CD14-positive monocyte (primary cell): ENCODE measurements at regions not wholly inside any gene's neighbourhood (a gene's known extent, or its start where the extent isn't known, plus 50 kb on each side); places are given as distances from the start of the nearest gene placed in this dataset.

Source experiments
- DNase-seq, 3 donors: peaks; one replicate each; pipeline ENCODE4 v3.0.0-alpha.2; 2011 to 2022
- H2AFZ ChIP-seq: 2 replicates; pipeline ENCODE4 v1.6.0; 2012; ENCODE audit warnings: mild to moderate bottlenecking, low read depth, low read length, inconsistent platforms; ENCODE audit not compliant: insufficient read depth, poor library complexity, severe bottlenecking
- H3K27ac ChIP-seq, 2 donors: 1 replicate in 1 of 2; 2 replicates in 1 of 2; pipeline ENCODE4 v1.5.1; 2012 to 2013; ENCODE audit warnings: low read length in 2 of 2, control low read depth in 1 of 2, inconsistent platforms in 1 of 2, low read depth in 1 of 2, mild to moderate bottlenecking in 1 of 2
- H3K27me3 ChIP-seq, 2 donors: one replicate each; pipeline versions ENCODE4 v1.6.0 to v1.6.1; 2011 to 2013; ENCODE audit warnings: low read length in 2 of 2; ENCODE audit not compliant: control insufficient read depth in 2 of 2, insufficient read depth in 2 of 2
- H3K36me3 ChIP-seq, 2 donors: replicated peaks in 1 of 2; 1 replicate in 1 of 2; 2 replicates in 1 of 2; pipeline versions ENCODE4 v1.5.1 to v1.6.1; 2012 to 2013; ENCODE audit warnings: low read length in 2 of 2, control low read depth in 1 of 2, inconsistent platforms in 1 of 2, mild to moderate bottlenecking in 1 of 2; ENCODE audit not compliant: insufficient read depth in 2 of 2, control insufficient read depth in 1 of 2
- H3K4me1 ChIP-seq, 2 donors: 1 replicate in 1 of 2; 2 replicates in 1 of 2; pipeline versions ENCODE4 v1.5.1 to v1.6.1; 2012 to 2013; ENCODE audit warnings: low read length in 2 of 2, control low read depth in 1 of 2, inconsistent platforms in 1 of 2, mild to moderate bottlenecking in 1 of 2, moderate library complexity in 1 of 2; ENCODE audit not compliant: insufficient read depth in 2 of 2, control insufficient read depth in 1 of 2
- H3K4me2 ChIP-seq: replicated peaks from 2 replicates; pipeline ENCODE3; 2012; ENCODE audit warnings: low read length, moderate library complexity, mild to moderate bottlenecking; ENCODE audit not compliant: poor library complexity, severe bottlenecking; ENCODE audit errors: extremely low read depth
- H3K4me3 ChIP-seq, 3 experiments: fragments of 200-600 bp in 1 of 3; sonication (generic) in 1 of 3; replicated peaks in 1 of 3; 1 replicate in 2 of 3; 2 replicates in 1 of 3; pipeline ENCODE4 v1.5.1; 2011 to 2013; ENCODE audit warnings: low read length in 3 of 3, mild to moderate bottlenecking in 3 of 3, control low read depth in 2 of 3, low read depth in 2 of 3, inconsistent platforms in 1 of 3, moderate library complexity in 1 of 3
- H3K79me2 ChIP-seq: 2 replicates; pipeline ENCODE4 v1.6.0; 2012; ENCODE audit warnings: mild to moderate bottlenecking, control low read depth, inconsistent platforms, low read length, moderate library complexity; ENCODE audit not compliant: insufficient read depth
- H3K9ac ChIP-seq: 2 replicates; pipeline ENCODE4 v1.6.0; 2017; ENCODE audit warnings: low read length, mild to moderate bottlenecking; ENCODE audit not compliant: insufficient read depth, poor library complexity, severe bottlenecking
- H3K9me3 ChIP-seq, 2 donors: replicated peaks in 1 of 2; 1 replicate in 1 of 2; 2 replicates in 1 of 2; pipeline versions ENCODE4 v1.5.1 to v1.6.1; 2012 to 2013; ENCODE audit warnings: low read length in 2 of 2, control low read depth in 1 of 2; ENCODE audit not compliant: control insufficient read depth in 1 of 2, insufficient read depth in 1 of 2
- H4K20me1 ChIP-seq: 2 replicates; pipeline ENCODE4 v1.6.0; 2012; ENCODE audit warnings: mild to moderate bottlenecking, low read length, control low read depth, moderate library complexity; ENCODE audit not compliant: insufficient read depth
- H3K27ac Mint-ChIP-seq, 7 donors: one replicate each; pipeline ENCODE4 v1.8.0; 2020; ENCODE audit warnings: mild to moderate bottlenecking in 7 of 7, mixed read lengths in 7 of 7, moderate library complexity in 6 of 7, inconsistent platforms in 2 of 7
- H3K27me3 Mint-ChIP-seq, 3 donors: one replicate each; pipeline ENCODE4 v1.8.0; 2021 to 2022; ENCODE audit warnings: low read depth in 3 of 3, mild to moderate bottlenecking in 3 of 3, mixed read lengths in 3 of 3, moderate library complexity in 3 of 3, inconsistent platforms in 1 of 3
- H3K36me3 Mint-ChIP-seq, 2 donors: one replicate each; pipeline ENCODE4 v1.8.0; 2020; ENCODE audit warnings: mixed read lengths in 2 of 2, inconsistent platforms in 1 of 2, mild to moderate bottlenecking in 1 of 2
- H3K4me1 Mint-ChIP-seq: one replicate; pipeline ENCODE4 v1.8.0; 2020; ENCODE audit warnings: mild to moderate bottlenecking, mixed read lengths
- H3K4me3 Mint-ChIP-seq, 2 donors: one replicate each; pipeline ENCODE4 v1.8.0; 2020; ENCODE audit warnings: mild to moderate bottlenecking in 2 of 2, mixed read lengths in 2 of 2, moderate library complexity in 1 of 2
- H3K9me3 Mint-ChIP-seq, 7 donors: one replicate each; pipeline ENCODE4 v1.8.0; 2020 to 2022; ENCODE audit warnings: mixed read lengths in 7 of 7, mild to moderate bottlenecking in 6 of 7, moderate library complexity in 6 of 7, inconsistent platforms in 2 of 7
- CTCF ChIP-seq: fragments of 200-600 bp; IDR thresholded peaks from one replicate; pipeline ENCODE4 v1.8.0; 2022; ENCODE audit warnings: antibody characterized with exemption, mild to moderate bottlenecking
- WGBS: methylation state at CpG from one replicate; pipeline ENCODE4 v1.1.5; 2013; ENCODE audit warnings: missing lambda C conversion rate; ENCODE audit not compliant: insufficient coverage; 5-methylcytosine and 5-hydroxymethylcytosine counted together
- intact Hi-C, 2 donors: fragments of 100-400 bp; cut with micrococcal nuclease; formaldehyde crosslinking; loops; one replicate each; pipeline versions ENCODE4 v1.15.0 to v1.15.1; 2023

DNA sequence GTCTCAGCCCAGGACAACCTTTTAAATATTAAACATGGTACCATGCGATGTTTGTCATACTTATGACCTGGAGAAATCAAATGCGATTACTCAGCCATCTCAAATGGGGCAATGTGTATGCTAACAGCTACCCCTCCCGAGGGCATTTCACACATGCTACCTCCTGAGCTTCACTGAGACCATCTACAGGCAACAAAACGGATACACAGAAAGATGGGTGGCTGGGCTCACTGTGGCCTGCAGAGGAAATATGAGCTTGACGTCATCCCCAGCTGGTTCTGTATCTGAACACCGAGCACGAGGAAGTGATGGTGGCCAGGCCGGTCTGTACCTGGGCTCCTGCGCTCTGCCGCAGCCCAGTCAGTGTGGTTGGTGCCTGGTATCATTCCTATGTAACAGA, 374.3 kb downstream of the RPS24 start:
- H4K20me1 ChIP-seq: no peaks in the 10 kb centered on the region
- H3K36me3 ChIP-seq: no peaks in the 10 kb centered on the region
- no peak overlapping the region for H3K27ac ChIP-seq
- H3K9me3 ChIP-seq: no peaks in the 10 kb centered on the region
- no peak overlapping the region for H3K9ac ChIP-seq
- H3K79me2 ChIP-seq: no peaks in the 10 kb centered on the region
- Mint-ChIP-seq H3K27me3 (peaks cover 23 to 35% (median 27%) of the 10 kb centered on the region in 3 donors), H3K36me3 (no peaks in the 10 kb centered on the region), H3K4me3 (no peak overlapping the region), H3K9me3 (peaks cover 0 to 7% (median 0%) of the 10 kb centered on the region in 7 donors), H3K4me1 (peaks cover 9% of the 10 kb centered on the region), H3K27ac (no peak overlapping the region)
- TF ChIP-seq CTCF: no peak
- 57% methylated on average over 9 of the region's 10 CpGs for WGBS
- no peak overlapping the region for H3K4me2 ChIP-seq
- peaks cover 0 to 4% of the 10 kb centered on the region in 2 donors for H3K4me1 ChIP-seq
- H3K4me3 ChIP-seq: no peak overlapping the region
- H2AFZ ChIP-seq: no peak overlapping the region
- DNase-seq: no peak
- intact Hi-C loops: no loop called here
- H3K27me3 ChIP-seq: peaks cover 0 to 18% of the 10 kb centered on the region in 2 donors

DNA sequence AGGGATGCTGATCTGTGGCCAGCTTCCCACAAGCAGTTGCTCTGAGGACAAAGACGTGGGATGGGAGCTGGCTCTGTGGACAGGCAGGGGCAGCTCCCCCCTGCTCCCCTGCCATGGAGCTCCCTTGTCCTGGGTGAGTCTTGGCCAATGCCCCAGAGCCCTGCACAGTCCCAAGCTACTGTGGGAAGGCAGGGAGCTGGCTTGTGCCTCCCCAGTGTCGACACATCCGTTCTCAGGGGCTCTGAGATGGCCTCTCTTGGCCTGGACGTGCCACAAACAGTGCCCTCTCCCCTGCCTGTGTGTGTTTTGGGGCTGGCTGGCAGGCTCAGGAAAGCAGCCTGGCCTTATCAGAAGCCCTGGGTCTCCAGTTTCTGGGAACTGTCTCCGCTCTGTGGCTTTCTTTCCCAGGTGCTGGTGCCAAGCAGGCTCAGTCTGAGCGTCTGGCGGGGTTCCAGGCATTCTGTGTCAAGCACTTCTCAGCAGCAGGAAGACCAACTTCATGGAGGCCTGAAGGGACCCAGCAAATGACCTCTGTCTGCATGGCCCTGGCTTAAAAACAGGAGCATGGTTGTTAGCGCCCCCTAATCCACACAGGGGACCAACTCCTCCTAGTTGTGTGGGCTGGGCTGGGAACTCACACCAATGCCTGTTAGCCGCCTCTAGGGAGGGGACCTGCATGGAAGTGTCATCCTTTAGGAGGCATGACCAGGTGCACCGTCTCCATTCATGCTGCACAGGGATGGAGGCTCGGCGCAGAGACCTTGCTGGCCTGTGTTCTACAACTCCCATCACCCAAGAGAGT, 375.2 kb downstream of the RPS24 start:
- Histone ChIP-seq H2AFZ (no peak overlapping the region), H3K4me1 (peaks cover 0 to 4% of the 10 kb centered on the region in 2 donors), H3K36me3 (no peaks in the 10 kb centered on the region), H3K9ac (no peak overlapping the region), H3K27ac (no peak overlapping the region), H3K4me2 (no peak overlapping the region), H3K9me3 (no peaks in the 10 kb centered on the region), H3K27me3 (peaks cover 0 to 18% of the 10 kb centered on the region in 2 donors), H3K79me2 (no peaks in the 10 kb centered on the region), H3K4me3 (no peak overlapping the region), H4K20me1 (no peaks in the 10 kb centered on the region)
- intact Hi-C loops: no loop called here
- DNase-seq: no peak
- Mint-ChIP-seq H3K4me3 (no peak overlapping the region), H3K9me3 (peaks cover 0 to 7% (median 0%) of the 10 kb centered on the region in 7 donors), H3K4me1 (peaks cover 9% of the 10 kb centered on the region), H3K27ac (no peak overlapping the region), H3K27me3 (peaks cover 21 to 33% (median 27%) of the 10 kb centered on the region in 3 donors), H3K36me3 (no peaks in the 10 kb centered on the region)
- 54% methylated on average over 7 of the region's 12 CpGs for WGBS
- no peak for TF ChIP-seq CTCF
